OCI-LY1 (cell line): ENCODE measurements at regions not wholly inside any gene's neighbourhood (a gene's known extent, or its start where the extent isn't known, plus 50 kb on each side); places are given as distances from the start of the nearest gene placed in this dataset.

Experiments
- H2AFZ ChIP-seq: fragments of 200-600 bp; sonication (generic), shearing (Covaris generic); 2 replicates; pipeline ENCODE4 v1.6.0; 2014; ENCODE audit warnings: antibody characterized with exemption, mild to moderate bottlenecking, low read length
- H3F3A ChIP-seq: fragments of 200-600 bp; sonication (generic), shearing (Covaris generic); 2 replicates; pipeline ENCODE4 v1.6.0; 2014; ENCODE audit warnings: mild to moderate bottlenecking, antibody characterized with exemption, low read length, moderate library complexity; ENCODE audit not compliant: insufficient read depth
- H3K27ac ChIP-seq: fragments of 200-600 bp; sonication (generic); 2 replicates; pipeline ENCODE4 v1.5.1; 2014; ENCODE audit warnings: low read length, mixed run types, mild to moderate bottlenecking, low read depth; ENCODE audit not compliant: poor library complexity, severe bottlenecking
- H3K27me3 ChIP-seq: fragments of 200-600 bp; sonication (generic); 2 replicates; pipeline ENCODE4 v1.6.0; 2014; ENCODE audit warnings: antibody characterized with exemption, mild to moderate bottlenecking, low read length, moderate library complexity; ENCODE audit not compliant: insufficient read depth
- H3K36me3 ChIP-seq: fragments of 200-600 bp; sonication (generic); 2 replicates; pipeline ENCODE4 v1.6.1; 2014; ENCODE audit warnings: mild to moderate bottlenecking, antibody characterized with exemption, low read length, moderate library complexity, mixed read lengths; ENCODE audit not compliant: insufficient read depth
- H3K4me1 ChIP-seq: fragments of 200-600 bp; sonication (generic); 2 replicates; pipeline ENCODE4 v1.5.1; 2014; ENCODE audit warnings: mild to moderate bottlenecking, low read length, moderate library complexity; ENCODE audit not compliant: insufficient read depth, severe bottlenecking
- H3K4me2 ChIP-seq: fragments of 200-600 bp; sonication (generic), shearing (Covaris generic); 2 replicates; pipeline ENCODE4 v1.6.1; 2014; ENCODE audit warnings: low read length
- H3K4me3 ChIP-seq: fragments of 200-600 bp; sonication (generic); 2 replicates; pipeline ENCODE4 v1.5.1; 2014; ENCODE audit warnings: low read length, low read depth, mild to moderate bottlenecking, mixed read lengths; ENCODE audit not compliant: poor library complexity, severe bottlenecking
- H3K79me2 ChIP-seq: fragments of 200-600 bp; shearing (Covaris generic); 2 replicates; pipeline ENCODE4 v1.6.1; 2016; ENCODE audit warnings: mixed run types, low read length, mixed read lengths; ENCODE audit not compliant: insufficient read depth
- H3K9ac ChIP-seq: fragments of 200-600 bp; sonication (generic), shearing (Covaris generic); 2 replicates; pipeline ENCODE4 v1.6.1; 2014; ENCODE audit warnings: mild to moderate bottlenecking, low read length, mixed read lengths
- H3K9me2 ChIP-seq: fragments of 200-600 bp; sonication (generic), shearing (Covaris generic); 2 replicates; pipeline ENCODE4 v1.6.1; 2014; ENCODE audit warnings: low read depth, mild to moderate bottlenecking, low read length, mixed read lengths
- H3K9me3 ChIP-seq: fragments of 200-600 bp; shearing (Covaris generic); 2 replicates; pipeline ENCODE4 v1.6.1; 2014; ENCODE audit warnings: low read length, mixed read lengths
- H4K20me1 ChIP-seq: fragments of 200-600 bp; sonication (generic), shearing (Covaris generic); 2 replicates; pipeline ENCODE4 v1.6.0; 2016; ENCODE audit warnings: mild to moderate bottlenecking, low read length; ENCODE audit not compliant: insufficient read depth
- EZH2 ChIP-seq: fragments of 200-600 bp; sonication (generic), shearing (Covaris generic); IDR thresholded peaks from 2 replicates; pipeline ENCODE4 v1.8.0; 2017; ENCODE audit warnings: borderline replicate concordance, mixed run types, mild to moderate bottlenecking, antibody characterized with exemption, low read length, moderate library complexity, mixed read lengths
- TF ChIP-seq, protein P1 (sequence below): fragments of 200-600 bp; sonication (generic), shearing (Covaris generic); IDR thresholded peaks from 2 replicates; pipeline ENCODE4 v1.5.1; 2017; ENCODE audit warnings: mild to moderate bottlenecking, antibody characterized with exemption, low read length, moderate library complexity, mixed read lengths

DNA sequence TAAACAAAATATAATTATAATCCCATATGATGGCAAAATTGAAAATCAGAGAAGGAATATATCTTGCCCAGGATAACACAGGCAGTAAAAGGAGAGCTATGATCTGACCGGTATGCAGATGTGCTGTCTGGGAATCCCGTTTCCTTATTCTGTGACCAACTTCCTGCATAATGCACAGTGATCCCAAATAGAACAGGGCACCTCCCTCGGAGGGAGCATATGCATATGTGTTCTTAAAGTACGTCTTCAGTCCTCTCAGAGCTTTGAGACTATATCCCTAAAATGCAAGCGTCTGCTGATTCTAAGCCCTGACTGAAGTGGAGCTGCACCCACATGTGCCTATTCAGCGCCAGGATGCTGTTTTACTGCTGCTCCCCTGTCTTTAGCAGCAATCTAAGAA lies 366.1 kb upstream of the PTBP2 start:
- no peak overlapping the region for H3K4me2 ChIP-seq
- TF ChIP-seq EZH2 = no peak
- TF ChIP-seq, protein P1, sequence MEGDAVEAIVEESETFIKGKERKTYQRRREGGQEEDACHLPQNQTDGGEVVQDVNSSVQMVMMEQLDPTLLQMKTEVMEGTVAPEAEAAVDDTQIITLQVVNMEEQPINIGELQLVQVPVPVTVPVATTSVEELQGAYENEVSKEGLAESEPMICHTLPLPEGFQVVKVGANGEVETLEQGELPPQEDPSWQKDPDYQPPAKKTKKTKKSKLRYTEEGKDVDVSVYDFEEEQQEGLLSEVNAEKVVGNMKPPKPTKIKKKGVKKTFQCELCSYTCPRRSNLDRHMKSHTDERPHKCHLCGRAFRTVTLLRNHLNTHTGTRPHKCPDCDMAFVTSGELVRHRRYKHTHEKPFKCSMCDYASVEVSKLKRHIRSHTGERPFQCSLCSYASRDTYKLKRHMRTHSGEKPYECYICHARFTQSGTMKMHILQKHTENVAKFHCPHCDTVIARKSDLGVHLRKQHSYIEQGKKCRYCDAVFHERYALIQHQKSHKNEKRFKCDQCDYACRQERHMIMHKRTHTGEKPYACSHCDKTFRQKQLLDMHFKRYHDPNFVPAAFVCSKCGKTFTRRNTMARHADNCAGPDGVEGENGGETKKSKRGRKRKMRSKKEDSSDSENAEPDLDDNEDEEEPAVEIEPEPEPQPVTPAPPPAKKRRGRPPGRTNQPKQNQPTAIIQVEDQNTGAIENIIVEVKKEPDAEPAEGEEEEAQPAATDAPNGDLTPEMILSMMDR = no peak
- no peaks in the 10 kb centered on the region for H3K9me3 ChIP-seq
- no peak overlapping the region for H2AFZ ChIP-seq
- no peak overlapping the region for H3K4me3 ChIP-seq
- no peaks in the 10 kb centered on the region for H3K79me2 ChIP-seq
- H3K4me1 ChIP-seq = no peaks in the 10 kb centered on the region
- no peak overlapping the region for H3K9ac ChIP-seq
- no peaks in the 10 kb centered on the region for H3K36me3 ChIP-seq
- H3K27ac ChIP-seq = no peak overlapping the region
- H3K9me2 ChIP-seq = no peaks in the 10 kb centered on the region
- H3F3A ChIP-seq = no peaks in the 10 kb centered on the region
- no peaks in the 10 kb centered on the region for H4K20me1 ChIP-seq
- no peaks in the 10 kb centered on the region for H3K27me3 ChIP-seq

GRCh38 chr1:96355961-96356360 lies 365.6 kb upstream of the PTBP2 start:
- Histone ChIP-seq H3K9me3 (no peaks in the 10 kb centered on the region), H3K27ac (no peak overlapping the region), H3K4me1 (no peaks in the 10 kb centered on the region), H3F3A (no peaks in the 10 kb centered on the region), H3K4me2 (no peak overlapping the region), H3K36me3 (no peaks in the 10 kb centered on the region), H3K79me2 (no peaks in the 10 kb centered on the region), H3K9me2 (no peaks in the 10 kb centered on the region), H3K27me3 (no peaks in the 10 kb centered on the region), H4K20me1 (no peaks in the 10 kb centered on the region), H2AFZ (no peak overlapping the region), H3K9ac (no peak overlapping the region), H3K4me3 (no peak overlapping the region)
- TF ChIP-seq, protein P1 = no peak
- no peak for TF ChIP-seq EZH2

- H3K9ac ChIP-seq = no peak overlapping the region
- H3K27ac ChIP-seq = no peak overlapping the region
- TF ChIP-seq, protein P1 = no peak
- no peak for TF ChIP-seq EZH2
- H3K4me2 ChIP-seq = no peak overlapping the region
- no peaks in the 10 kb centered on the region for H3F3A ChIP-seq
- H3K79me2 ChIP-seq = no peaks in the 10 kb centered on the region
- H3K9me2 ChIP-seq = no peaks in the 10 kb centered on the region
- H3K9me3 ChIP-seq = no peaks in the 10 kb centered on the region
- H4K20me1 ChIP-seq = no peaks in the 10 kb centered on the region
- H3K27me3 ChIP-seq = no peaks in the 10 kb centered on the region
- no peak overlapping the region for H2AFZ ChIP-seq
- H3K4me3 ChIP-seq = no peak overlapping the region
- H3K4me1 ChIP-seq = no peaks in the 10 kb centered on the region
- no peaks in the 10 kb centered on the region for H3K36me3 ChIP-seq
These were observed 364.3 kb upstream of the PTBP2 start for GRCh38 chr1:96357141-96357765.
